GM23338 (cell line): ENCODE measurements at regions not wholly inside any gene's neighbourhood (a gene's known extent, or its start where the extent isn't known, plus 50 kb on each side); places are given as distances from the start of the nearest gene placed in this dataset.

Experiments
- ATAC-seq: fragments of 200-7000 bp; cut with Tn5 transposase; 3 replicates; pipeline ENCODE4 v1.9.1; 2020
- DNase-seq: peaks from one replicate; pipeline ENCODE4 v3.0.0-alpha.2; 2015; ENCODE audit warnings: low spot score
- H2AFZ ChIP-seq: fragments of 200-600 bp; sonication (generic); 2 replicates; pipeline ENCODE4 v1.8.0; 2016; ENCODE audit warnings: antibody characterized with exemption, mild to moderate bottlenecking, moderate library complexity
- H3F3A ChIP-seq: fragments of 200-600 bp; sonication (generic); replicated peaks from 2 replicates; pipeline ENCODE4 v1.8.0; 2017; ENCODE audit warnings: antibody characterized with exemption, mixed run types, low read depth
- H3K27ac ChIP-seq: fragments of 200-600 bp; sonication (generic); 2 replicates; pipeline ENCODE4 v1.6.1; 2016; ENCODE audit warnings: low read depth
- H3K27me3 ChIP-seq: fragments of 200-600 bp; sonication (generic); 2 replicates; pipeline ENCODE4 v1.8.0; 2016; ENCODE audit warnings: mild to moderate bottlenecking, mixed run types, moderate library complexity; ENCODE audit not compliant: insufficient read depth
- H3K36me3 ChIP-seq: fragments of 200-600 bp; sonication (generic); 2 replicates; pipeline ENCODE4 v1.8.0; 2016; ENCODE audit warnings: mild to moderate bottlenecking; ENCODE audit not compliant: insufficient read depth
- H3K4me1 ChIP-seq: fragments of 200-600 bp; sonication (generic); 2 replicates; pipeline ENCODE4 v1.8.0; 2016; ENCODE audit warnings: mild to moderate bottlenecking, moderate library complexity; ENCODE audit not compliant: insufficient read depth
- H3K4me2 ChIP-seq: fragments of 200-600 bp; sonication (generic); 2 replicates; pipeline ENCODE4 v1.7.1; 2017; ENCODE audit warnings: mixed run types
- H3K4me3 ChIP-seq: fragments of 200-600 bp; sonication (generic); 2 replicates; pipeline ENCODE4 v1.6.1; 2016; ENCODE audit warnings: mixed run types
- H3K79me2 ChIP-seq: fragments of 200-600 bp; sonication (generic); replicated peaks from 2 replicates; pipeline ENCODE4 v1.8.0; 2017; ENCODE audit warnings: mild to moderate bottlenecking; ENCODE audit not compliant: insufficient read depth
- H3K9me2 ChIP-seq: fragments of 200-600 bp; sonication (generic); 2 replicates; pipeline ENCODE4 v1.8.0; 2017; ENCODE audit not compliant: insufficient read depth
- H4K20me1 ChIP-seq: fragments of 200-600 bp; sonication (generic); replicated peaks from 2 replicates; pipeline ENCODE4 v1.8.0; 2017; ENCODE audit warnings: mild to moderate bottlenecking; ENCODE audit not compliant: insufficient read depth
- H3K27ac Mint-ChIP-seq: 2 replicates; pipeline ENCODE4 v1.8.0; 2020; ENCODE audit warnings: inconsistent platforms, mild to moderate bottlenecking, moderate library complexity, mixed read lengths
- H3K27me3 Mint-ChIP-seq: 3 replicates; pipeline ENCODE4 v1.8.0; 2022; ENCODE audit warnings: low read depth, mild to moderate bottlenecking, moderate library complexity, mixed read lengths, inconsistent platforms; ENCODE audit not compliant: insufficient read depth, poor library complexity
- H3K36me3 Mint-ChIP-seq: 3 replicates; pipeline ENCODE4 v1.8.0; 2021; ENCODE audit warnings: low read depth, mild to moderate bottlenecking, inconsistent platforms, moderate library complexity, mixed read lengths
- H3K4me1 Mint-ChIP-seq: 3 replicates; pipeline ENCODE4 v1.8.0; 2020; ENCODE audit warnings: mild to moderate bottlenecking, inconsistent platforms, mixed read lengths
- H3K4me3 Mint-ChIP-seq: 3 replicates; pipeline ENCODE4 v1.8.0; 2021; ENCODE audit warnings: moderate library complexity, mild to moderate bottlenecking, inconsistent platforms, mixed read lengths
- H3K9me3 Mint-ChIP-seq: 3 replicates; pipeline ENCODE4 v1.8.0; 2020; ENCODE audit warnings: moderate library complexity, mild to moderate bottlenecking, inconsistent platforms, mixed read lengths
- EZH2phosphoT487 ChIP-seq: fragments of 200-600 bp; sonication (generic); IDR thresholded peaks from one replicate; pipeline ENCODE4 v1.8.1; 2018; ENCODE audit warnings: antibody characterized with exemption; ENCODE audit not compliant: unreplicated experiment
- JUNB ChIP-seq: IDR thresholded peaks from one replicate; pipeline ENCODE4 v1.6.1; 2016; ENCODE audit warnings: antibody characterized with exemption; ENCODE audit not compliant: unreplicated experiment
- NANOG ChIP-seq: IDR thresholded peaks from 2 replicates; pipeline ENCODE4 v1.6.1; 2016; ENCODE audit warnings: antibody characterized with exemption, borderline replicate concordance
- POLR2AphosphoS5 ChIP-seq: IDR thresholded peaks from 2 replicates; pipeline ENCODE4 v1.6.1; 2016; ENCODE audit warnings: antibody characterized with exemption, low read depth
- STAT1 ChIP-seq: IDR thresholded peaks from one replicate; pipeline ENCODE4 v1.6.1; 2016; ENCODE audit warnings: antibody characterized with exemption; ENCODE audit not compliant: unreplicated experiment
- ZNF114 ChIP-seq: fragments of 250-450 bp; sonication (Bioruptor Pico); IDR thresholded peaks from 2 replicates; pipeline ENCODE4 v1.5.0; 2020; ENCODE audit warnings: mild to moderate bottlenecking, moderate library complexity
- ZNF331 ChIP-seq: fragments of 250-450 bp; sonication (Bioruptor Pico); IDR thresholded peaks from 2 replicates; pipeline ENCODE4 v1.5.0; 2020; ENCODE audit warnings: low read depth, mild to moderate bottlenecking, moderate library complexity
- TF ChIP-seq, protein P1 (sequence below): fragments of 250-450 bp; sonication (Bioruptor Pico); IDR thresholded peaks from 2 replicates; pipeline ENCODE4 v1.5.0; 2020; ENCODE audit warnings: mild to moderate bottlenecking, moderate library complexity
- TF ChIP-seq, protein P2 (sequence below): IDR thresholded peaks from one replicate; pipeline ENCODE4 v1.6.1; 2018; ENCODE audit warnings: antibody characterized with exemption; ENCODE audit not compliant: unreplicated experiment

DNA sequence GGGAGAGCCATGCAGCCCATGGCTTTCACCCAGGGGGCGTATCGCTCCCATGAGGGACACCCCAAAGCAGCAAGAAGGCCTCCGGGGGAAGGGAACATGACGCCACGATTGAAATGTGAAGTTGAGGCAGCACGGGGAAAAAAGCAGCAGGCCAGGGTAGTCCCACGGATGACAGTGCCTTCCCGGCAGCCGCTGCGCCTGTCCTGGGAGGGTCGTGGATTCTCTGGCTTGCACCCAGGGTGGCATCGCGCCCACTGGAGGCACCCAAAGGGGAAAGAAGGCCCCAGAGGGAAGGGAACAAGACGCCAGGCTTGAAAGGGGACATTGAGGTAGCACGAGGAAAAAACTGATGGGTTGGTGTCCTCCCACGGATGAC is 161.6 kb upstream of the ALG10B start (continued):
- TF ChIP-seq ZNF114 (CRISPR knock-in tag) (no peak), JUNB (no peak), STAT1 (no peak), NANOG (no peak)

DNA sequence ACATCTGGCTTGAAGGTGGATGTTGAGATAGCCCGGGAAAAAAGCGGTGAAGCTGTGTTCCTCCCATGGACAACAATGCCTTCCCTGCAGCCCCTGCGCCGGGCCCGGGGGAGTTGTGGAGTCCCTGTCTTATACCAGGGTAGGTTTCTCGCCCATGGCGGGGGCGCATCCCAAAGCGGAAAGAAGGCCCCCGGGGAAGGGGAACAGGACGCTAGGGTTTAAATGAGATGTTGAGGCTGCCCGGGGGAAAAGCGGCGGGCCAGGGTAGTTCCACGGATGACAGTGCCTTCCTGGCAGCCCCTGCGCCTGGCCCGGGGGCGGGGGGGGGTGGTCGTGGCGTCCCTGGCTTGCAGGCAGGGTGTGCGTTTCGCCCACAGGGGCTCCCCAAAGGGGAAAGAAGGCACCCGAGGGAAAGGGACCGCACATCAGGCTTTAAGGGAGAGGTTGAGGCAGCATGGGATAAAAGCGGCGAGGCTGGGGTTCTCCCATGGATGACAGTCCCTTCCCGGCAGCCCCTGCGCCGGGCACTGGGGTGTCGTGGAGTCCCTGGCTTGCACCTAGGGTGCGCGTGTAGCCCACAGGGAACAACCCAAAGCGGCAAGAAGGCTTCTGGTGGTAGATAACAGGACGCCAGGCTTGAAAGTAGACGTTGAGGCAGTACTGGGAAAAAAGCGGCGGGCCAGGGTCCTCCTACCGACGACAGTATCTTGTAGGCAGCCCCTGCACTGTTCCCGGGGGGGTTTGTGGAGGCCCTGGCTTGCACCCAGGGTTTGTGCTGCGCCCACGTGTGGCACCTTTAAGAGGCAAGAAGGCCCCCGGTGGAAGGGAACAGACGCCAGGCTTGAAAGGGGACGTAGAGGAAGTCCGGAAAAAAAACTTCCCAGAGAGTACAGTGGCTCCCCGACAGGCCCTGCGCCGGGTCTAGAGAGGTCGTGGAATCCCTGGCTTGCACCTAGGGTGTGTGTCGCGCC is 160.8 kb upstream of the ALG10B start:
- DNase-seq (no peak), ATAC-seq (no peak)
- H3K9me3 Mint-ChIP-seq: peaks cover 96% of the 10 kb centered on the region
- H3K36me3 Mint-ChIP-seq: peaks cover 32% of the 10 kb centered on the region
- no peaks in the 10 kb centered on the region for H3K27me3 ChIP-seq
- H3F3A ChIP-seq: no peaks in the 10 kb centered on the region
- H4K20me1 ChIP-seq: no peaks in the 10 kb centered on the region
- H3K27me3 Mint-ChIP-seq: peaks cover 7% of the 10 kb centered on the region
- H3K4me1 Mint-ChIP-seq: no peaks in the 10 kb centered on the region
- H3K27ac ChIP-seq: no peak overlapping the region
- H3K9me2 ChIP-seq: no peaks in the 10 kb centered on the region
- no peaks in the 10 kb centered on the region for H3K4me1 ChIP-seq
- H3K4me2 ChIP-seq: no peak overlapping the region
- no peaks in the 10 kb centered on the region for H3K36me3 ChIP-seq
- H3K27ac Mint-ChIP-seq: no peak overlapping the region
- H3K79me2 ChIP-seq: no peaks in the 10 kb centered on the region
- H3K4me3 ChIP-seq: no peak overlapping the region
- no peak overlapping the region for H2AFZ ChIP-seq
- TF ChIP-seq NANOG: no peak
- no peak for TF ChIP-seq ZNF331 (CRISPR knock-in tag)
- no peak for TF ChIP-seq POLR2AphosphoS5
- no peak for TF ChIP-seq EZH2phosphoT487
- TF ChIP-seq, protein P1, sequence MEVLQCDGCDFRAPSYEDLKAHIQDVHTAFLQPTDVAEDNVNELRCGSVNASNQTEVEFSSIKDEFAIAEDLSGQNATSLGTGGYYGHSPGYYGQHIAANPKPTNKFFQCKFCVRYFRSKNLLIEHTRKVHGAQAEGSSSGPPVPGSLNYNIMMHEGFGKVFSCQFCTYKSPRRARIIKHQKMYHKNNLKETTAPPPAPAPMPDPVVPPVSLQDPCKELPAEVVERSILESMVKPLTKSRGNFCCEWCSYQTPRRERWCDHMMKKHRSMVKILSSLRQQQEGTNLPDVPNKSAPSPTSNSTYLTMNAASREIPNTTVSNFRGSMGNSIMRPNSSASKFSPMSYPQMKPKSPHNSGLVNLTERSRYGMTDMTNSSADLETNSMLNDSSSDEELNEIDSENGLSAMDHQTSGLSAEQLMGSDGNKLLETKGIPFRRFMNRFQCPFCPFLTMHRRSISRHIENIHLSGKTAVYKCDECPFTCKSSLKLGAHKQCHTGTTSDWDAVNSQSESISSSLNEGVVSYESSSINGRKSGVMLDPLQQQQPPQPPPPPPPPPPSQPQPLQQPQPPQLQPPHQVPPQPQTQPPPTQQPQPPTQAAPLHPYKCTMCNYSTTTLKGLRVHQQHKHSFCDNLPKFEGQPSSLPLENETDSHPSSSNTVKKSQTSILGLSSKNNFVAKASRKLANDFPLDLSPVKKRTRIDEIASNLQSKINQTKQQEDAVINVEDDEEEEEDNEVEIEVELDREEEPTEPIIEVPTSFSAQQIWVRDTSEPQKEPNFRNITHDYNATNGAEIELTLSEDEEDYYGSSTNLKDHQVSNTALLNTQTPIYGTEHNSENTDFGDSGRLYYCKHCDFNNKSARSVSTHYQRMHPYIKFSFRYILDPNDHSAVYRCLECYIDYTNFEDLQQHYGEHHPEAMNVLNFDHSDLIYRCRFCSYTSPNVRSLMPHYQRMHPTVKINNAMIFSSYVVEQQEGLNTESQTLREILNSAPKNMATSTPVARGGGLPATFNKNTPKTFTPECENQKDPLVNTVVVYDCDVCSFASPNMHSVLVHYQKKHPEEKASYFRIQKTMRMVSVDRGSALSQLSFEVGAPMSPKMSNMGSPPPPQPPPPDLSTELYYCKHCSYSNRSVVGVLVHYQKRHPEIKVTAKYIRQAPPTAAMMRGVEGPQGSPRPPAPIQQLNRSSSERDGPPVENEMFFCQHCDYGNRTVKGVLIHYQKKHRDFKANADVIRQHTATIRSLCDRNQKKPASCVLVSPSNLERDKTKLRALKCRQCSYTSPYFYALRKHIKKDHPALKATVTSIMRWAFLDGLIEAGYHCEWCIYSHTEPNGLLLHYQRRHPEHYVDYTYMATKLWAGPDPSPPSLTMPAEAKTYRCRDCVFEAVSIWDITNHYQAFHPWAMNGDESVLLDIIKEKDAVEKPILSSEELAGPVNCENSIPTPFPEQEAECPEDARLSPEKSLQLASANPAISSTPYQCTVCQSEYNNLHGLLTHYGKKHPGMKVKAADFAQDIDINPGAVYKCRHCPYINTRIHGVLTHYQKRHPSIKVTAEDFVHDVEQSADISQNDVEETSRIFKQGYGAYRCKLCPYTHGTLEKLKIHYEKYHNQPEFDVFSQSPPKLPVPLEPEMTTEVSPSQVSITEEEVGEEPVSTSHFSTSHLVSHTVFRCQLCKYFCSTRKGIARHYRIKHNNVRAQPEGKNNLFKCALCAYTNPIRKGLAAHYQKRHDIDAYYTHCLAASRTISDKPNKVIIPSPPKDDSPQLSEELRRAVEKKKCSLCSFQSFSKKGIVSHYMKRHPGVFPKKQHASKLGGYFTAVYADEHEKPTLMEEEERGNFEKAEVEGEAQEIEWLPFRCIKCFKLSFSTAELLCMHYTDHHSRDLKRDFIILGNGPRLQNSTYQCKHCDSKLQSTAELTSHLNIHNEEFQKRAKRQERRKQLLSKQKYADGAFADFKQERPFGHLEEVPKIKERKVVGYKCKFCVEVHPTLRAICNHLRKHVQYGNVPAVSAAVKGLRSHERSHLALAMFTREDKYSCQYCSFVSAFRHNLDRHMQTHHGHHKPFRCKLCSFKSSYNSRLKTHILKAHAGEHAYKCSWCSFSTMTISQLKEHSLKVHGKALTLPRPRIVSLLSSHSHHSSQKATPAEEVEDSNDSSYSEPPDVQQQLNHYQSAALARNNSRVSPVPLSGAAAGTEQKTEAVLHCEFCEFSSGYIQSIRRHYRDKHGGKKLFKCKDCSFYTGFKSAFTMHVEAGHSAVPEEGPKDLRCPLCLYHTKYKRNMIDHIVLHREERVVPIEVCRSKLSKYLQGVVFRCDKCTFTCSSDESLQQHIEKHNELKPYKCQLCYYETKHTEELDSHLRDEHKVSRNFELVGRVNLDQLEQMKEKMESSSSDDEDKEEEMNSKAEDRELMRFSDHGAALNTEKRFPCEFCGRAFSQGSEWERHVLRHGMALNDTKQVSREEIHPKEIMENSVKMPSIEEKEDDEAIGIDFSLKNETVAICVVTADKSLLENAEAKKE (CRISPR knock-in tag): no peak
- TF ChIP-seq, protein P2, sequence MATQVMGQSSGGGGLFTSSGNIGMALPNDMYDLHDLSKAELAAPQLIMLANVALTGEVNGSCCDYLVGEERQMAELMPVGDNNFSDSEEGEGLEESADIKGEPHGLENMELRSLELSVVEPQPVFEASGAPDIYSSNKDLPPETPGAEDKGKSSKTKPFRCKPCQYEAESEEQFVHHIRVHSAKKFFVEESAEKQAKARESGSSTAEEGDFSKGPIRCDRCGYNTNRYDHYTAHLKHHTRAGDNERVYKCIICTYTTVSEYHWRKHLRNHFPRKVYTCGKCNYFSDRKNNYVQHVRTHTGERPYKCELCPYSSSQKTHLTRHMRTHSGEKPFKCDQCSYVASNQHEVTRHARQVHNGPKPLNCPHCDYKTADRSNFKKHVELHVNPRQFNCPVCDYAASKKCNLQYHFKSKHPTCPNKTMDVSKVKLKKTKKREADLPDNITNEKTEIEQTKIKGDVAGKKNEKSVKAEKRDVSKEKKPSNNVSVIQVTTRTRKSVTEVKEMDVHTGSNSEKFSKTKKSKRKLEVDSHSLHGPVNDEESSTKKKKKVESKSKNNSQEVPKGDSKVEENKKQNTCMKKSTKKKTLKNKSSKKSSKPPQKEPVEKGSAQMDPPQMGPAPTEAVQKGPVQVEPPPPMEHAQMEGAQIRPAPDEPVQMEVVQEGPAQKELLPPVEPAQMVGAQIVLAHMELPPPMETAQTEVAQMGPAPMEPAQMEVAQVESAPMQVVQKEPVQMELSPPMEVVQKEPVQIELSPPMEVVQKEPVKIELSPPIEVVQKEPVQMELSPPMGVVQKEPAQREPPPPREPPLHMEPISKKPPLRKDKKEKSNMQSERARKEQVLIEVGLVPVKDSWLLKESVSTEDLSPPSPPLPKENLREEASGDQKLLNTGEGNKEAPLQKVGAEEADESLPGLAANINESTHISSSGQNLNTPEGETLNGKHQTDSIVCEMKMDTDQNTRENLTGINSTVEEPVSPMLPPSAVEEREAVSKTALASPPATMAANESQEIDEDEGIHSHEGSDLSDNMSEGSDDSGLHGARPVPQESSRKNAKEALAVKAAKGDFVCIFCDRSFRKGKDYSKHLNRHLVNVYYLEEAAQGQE: no peak
- no peak overlapping the region for H3K4me3 Mint-ChIP-seq
